HG02571 (cell line): ENCODE measurements at regions not wholly inside any gene's neighbourhood (a gene's known extent, or its start where the extent isn't known, plus 50 kb on each side); places are given as distances from the start of the nearest gene placed in this dataset.
"Not testable (repeated sequence)": the region's sequence is repeated elsewhere in the genome, so short reads cannot be mapped to it uniquely, and the experiment has no call there.

Experiments used
- ATAC-seq: cut with Tn5 transposase; IDR thresholded peaks from one replicate; pipeline ENCODE4 v1.9.1; 2021; ENCODE audit warnings: mild to moderate bottlenecking, moderate library complexity; ENCODE audit not compliant: unreplicated experiment

GRCh38 chr4:81611221-81611620 is 139.5 kb upstream of the RASGEF1B start:
- ATAC-seq = no peak

DNA sequence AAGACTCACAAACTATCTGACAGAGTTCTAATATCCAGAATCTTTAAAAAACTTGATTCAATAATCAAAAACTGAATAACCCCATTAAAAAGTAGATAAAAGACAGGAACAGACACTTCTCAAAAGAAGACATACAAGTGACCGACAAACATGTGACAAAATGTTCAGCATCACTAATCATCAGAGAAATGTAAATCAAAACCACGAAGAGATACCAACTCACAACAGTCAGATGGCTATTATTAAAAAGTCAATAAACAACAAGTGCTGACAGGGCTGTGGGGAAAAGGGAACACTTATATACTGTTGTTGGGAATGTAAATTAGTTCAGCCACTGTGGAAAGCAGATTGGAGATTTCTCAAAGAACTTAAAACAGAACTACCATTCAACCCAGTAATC is 138.1 kb upstream of the RASGEF1B start:
- no peak for ATAC-seq

GRCh38 chr4:81607950-81608349 is 136.2 kb upstream of the RASGEF1B start:
- ATAC-seq = no peak

DNA sequence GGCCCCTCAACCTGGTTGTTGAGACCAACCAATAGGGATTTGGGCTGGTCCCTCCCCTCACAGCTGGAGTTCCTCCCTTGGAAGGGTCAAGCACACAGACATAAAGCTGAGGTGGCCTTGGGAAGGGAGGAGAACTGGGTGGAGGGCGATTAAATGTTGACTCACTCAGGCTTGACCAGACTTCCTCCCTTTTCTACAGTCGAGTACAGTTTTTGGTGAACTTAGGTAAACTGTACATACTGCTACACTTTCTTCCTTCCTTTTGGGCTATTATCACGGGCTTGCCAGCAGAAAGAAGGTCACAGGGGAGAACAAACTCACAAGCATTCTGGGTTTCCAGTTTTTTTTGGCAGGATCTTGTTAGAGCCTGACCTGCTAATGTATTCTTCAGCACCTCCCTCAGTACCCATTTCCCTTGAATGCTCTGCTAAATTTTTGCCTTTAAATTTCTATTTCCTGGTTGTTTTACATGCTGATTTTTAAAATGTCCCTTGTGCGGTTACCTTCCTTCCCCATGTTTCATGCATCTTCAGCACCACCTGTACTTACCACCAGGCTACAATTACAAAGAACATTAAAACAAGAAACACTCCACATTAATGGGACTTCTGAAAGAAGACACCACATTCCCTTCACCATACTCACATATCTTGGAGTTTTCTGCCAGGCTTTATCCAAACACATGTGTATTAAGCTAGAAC is 135.2 kb upstream of the RASGEF1B start:
- no peak for ATAC-seq

DNA sequence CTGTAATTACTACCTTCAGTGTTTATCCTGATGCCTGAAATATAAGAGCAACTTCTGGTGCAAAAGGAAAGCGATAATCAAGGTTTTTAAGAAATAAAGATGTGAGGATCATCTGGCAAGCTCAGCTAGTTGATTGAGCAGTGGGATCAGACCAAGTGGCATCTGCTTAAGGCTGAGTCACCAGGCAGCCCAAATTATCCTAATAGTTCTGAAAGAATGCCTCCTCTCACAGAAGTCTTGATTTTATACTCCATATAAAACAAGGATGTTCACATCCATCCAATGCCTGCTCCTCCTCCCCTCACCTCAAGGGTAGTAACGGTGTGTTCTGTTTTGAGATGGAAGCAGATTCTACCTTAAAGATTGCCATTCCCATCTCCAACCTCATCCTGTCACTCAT is 134.5 kb upstream of the RASGEF1B start:
- no peak for ATAC-seq

GRCh38 chr4:81605271-81605670 is 133.6 kb upstream of the RASGEF1B start:
- no peak for ATAC-seq

GRCh38 chr4:81604683-81605218 is 133.0 kb upstream of the RASGEF1B start:
- ATAC-seq = no peak

DNA sequence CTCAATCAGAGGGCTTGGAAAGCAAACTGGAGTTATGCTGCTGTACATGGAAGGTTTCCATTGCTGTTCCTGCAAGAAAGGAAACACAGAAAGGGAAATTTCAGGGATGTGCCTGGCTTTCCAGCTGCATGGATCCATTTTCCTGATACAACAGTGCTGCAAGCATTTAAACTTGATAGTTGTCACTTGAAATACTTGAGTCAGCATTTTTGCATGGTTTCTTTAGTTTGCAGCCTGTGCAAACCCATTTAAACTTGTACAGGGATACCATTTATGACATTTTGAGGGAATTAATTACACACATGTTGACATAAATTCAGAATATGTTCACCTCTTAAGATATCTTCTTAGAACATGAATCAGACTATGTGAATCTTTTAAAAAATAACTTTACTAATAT is 131.1 kb upstream of the RASGEF1B start:
- ATAC-seq = no peak

DNA sequence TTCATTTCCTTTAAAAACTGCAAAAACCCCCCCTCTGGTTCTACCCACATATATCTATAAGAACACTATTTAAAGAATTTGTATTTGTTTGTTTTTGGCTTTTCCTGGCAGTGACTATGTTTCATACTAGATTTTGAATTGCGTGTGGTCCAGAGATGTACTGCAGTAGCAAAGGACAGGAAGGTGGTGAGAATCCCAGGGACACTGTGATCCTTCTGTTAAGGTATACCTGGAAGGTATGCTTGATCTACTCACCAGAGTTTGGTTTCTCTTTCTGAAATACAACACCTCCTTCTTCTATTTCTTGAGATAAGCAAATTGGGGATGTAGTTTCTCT is 129.6 kb upstream of the RASGEF1B start:
- no peak for ATAC-seq

DNA sequence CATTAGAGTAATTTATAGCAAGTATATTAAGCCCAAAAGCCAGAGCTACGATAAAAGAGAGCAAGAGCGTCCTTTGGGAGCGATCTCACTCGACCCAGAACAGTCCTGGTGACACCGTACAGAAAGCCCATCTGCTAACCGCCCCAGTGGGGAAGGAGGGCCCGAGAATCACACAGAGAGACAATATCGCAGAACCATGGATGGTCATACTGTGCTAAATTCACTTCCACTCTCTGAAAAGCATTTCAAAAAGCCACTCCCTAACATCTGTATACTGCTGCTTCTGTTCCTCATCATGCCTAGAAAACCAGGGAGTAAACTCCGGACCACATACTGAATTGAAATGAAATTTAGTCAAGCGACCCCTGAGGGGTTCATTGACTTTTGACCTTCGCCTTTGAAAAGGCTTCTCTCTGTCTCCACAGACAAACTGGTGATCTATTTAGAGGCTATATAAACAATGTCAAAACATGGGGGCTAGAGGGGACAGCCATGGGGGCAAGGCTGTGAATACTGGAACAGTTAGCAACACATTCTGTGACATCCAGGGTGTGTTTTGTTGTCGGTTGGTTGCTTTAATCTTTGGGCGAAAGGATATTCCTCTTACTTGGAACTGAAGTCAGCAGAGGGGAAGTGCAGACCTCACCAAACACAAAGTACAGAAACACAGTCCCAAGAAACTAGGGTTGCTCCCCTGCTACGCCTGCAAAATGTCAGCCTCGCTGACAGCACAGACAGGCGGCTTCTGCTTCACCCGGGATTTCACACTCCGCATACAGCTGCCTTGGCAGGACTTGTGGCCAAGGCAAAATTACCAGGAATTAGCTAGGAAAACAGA is 129.0 kb upstream of the RASGEF1B start:
- no peak for ATAC-seq

DNA sequence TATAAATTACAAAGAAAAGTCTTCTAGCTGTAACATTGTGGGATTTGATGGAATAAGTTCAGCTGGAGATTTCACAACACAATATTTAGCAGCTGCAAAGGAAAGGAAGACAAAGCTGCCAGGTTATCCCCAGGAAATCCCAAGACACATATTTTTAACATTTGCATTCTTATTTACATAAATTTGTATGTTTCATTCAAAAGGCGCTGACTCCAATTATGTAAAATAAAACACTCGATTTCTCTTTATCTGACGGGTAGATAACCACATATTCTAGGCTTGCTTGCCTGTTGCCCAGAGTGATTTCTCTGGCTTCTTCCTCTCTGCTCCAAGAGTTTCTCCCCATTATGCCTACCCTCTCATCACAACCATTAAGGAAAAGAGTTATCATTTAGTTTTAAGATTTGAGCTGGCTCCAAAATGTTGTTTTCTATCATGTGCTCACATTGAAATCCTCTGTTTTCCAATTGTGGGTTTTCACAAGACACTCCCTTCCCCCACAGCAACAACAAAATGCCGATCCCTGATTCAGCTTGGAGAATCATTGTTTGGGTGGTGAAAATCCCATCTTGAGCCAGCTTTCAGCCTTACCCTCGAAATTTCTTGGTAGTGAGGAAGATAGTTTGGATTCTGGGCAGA is 128.2 kb upstream of the RASGEF1B start:
- no peak for ATAC-seq

- ATAC-seq = no peak
These were observed 124.3 kb upstream of the RASGEF1B start for GRCh38 chr4:81595798-81596610.

- ATAC-seq = no peak
These were observed 123.6 kb upstream of the RASGEF1B start for GRCh38 chr4:81595287-81595686.

DNA sequence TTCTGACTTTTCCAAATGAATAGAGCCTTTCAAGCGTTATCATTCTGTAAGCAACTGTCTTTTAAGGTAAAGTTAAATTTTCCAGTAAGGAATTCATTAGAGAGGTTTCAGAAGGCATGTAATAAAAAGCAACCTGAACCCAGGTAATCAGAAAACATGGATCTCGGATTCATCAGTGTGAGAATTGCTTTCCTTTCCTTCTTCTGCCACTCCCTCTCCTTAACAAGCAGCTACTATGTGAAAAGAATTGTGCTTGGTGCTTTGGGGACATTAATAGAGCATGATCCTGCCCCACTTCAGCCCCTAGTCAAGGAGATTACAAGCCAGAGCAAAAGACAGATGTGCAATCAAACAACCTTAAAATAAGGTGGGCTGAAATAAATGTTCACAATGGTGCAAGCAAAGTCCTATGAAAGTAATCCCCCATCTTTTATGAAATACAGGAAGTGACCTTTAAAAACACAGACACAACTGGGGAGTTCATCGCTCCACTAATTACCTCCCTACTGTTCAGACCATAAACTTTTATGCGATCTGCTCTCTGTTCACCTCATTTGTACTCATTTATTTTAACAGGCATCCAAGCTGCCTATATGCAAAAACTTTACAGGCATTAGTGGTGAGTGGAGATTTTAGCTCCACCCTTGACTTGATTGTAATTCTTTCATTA is 122.9 kb upstream of the RASGEF1B start:
- no peak for ATAC-seq

DNA sequence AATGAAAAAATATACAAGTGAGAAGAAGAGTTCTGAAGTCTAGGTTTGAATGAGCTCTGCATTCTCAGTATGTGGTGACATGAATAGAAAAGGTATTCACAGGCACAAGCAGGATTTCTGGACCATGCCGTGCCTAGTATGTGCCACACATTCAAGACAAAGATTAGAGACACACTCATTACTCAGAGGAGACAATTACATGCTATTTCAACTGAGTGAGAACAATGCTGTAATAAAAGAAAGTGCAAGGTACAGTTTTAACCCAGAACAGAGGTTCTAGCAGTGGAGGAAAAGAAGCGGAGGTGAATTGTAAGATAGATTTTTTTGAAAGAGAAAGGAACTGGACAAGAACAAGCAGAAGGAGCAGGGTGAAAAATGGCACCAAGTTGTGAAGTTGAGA is 121.0 kb upstream of the RASGEF1B start:
- no peak for ATAC-seq

DNA sequence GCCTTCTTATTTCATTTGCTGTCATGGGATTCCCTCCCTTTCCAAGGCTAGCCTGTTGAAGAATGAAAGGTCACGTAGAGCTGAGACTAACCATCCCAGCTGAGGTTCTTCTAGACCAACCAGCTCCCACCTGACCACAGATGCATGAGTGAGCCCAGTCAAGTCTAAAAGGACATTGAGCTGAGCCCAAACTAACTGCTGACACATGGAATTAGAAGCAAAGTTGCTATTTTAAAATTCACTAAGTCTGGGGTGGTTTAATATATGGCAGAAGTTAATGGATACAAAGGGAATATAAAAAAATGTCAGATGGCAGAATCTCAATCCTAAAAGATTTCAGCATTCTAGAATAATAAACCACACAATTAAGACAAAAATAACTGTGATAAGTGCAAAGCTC is 118.9 kb upstream of the RASGEF1B start:
- ATAC-seq = no peak

DNA sequence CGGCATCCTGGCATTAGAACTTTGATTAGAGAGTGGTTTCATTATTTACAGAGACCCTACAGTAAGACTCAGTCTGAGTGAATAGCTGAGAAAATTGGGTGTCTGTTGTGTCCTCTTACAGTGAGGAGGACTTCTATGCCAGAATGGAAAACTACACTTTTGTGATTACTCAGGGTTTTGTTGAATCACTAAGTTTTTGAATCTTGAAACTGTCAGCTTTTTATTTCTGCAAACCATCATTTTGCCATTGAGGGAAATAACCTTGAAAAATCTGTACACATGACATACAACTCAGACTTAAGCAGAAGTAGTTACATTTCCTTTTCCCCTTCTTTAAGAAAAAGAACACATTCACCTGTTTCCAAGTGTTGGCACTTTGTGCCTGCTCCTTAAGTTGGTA is 117.6 kb upstream of the RASGEF1B start:
- ATAC-seq = no peak

DNA sequence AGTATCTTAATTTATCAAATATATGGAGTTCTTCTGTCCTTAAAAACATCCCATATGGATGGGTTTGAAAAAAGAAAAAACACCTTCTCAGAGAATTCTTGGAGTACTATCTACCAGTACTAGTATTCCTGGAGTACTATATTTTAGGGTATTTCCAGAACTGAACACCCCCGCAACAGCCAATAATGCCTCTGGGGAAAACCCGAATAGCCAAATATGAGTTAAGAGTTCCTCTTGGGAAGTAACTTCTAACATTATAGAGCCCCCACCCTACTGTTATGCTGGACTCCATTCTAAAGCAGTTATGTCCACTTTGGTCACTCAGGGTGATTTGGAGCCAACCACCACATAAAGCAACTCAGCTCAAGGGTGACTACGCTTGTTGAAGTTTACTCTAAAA is 115.0 kb upstream of the RASGEF1B start:
- no peak for ATAC-seq

- ATAC-seq = not testable (repeated sequence)
These were observed 109.3 kb upstream of the RASGEF1B start for GRCh38 chr4:81580994-81581374.

GRCh38 chr4:81580346-81580993 is 108.8 kb upstream of the RASGEF1B start:
- no peak for ATAC-seq
